ENCODE measurements at regions not wholly inside any gene's neighbourhood (a gene's known extent, or its start where the extent isn't known, plus 50 kb on each side); places are given as distances from the start of the nearest gene placed in this dataset.

DNA sequence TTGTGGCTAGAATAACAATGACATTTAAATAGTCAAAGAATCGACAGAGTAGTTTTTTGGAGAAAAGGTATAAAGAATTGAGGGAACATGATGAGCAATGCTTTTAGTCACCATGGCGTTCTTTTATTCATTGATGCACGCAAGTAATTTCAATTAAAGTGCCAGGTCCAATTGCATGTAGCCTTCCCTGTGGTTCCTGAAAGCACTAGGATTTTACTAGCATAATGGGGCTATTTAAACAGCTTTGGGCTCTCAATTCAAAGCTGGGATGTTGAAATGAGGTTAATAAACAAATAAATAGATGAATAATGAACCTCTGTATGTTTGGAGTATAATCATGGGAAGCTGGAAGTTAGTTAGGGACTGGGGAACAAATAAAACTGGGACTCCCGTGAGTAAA lies 121.2 kb upstream of the GAP43 start:
- no peak overlapping the region for H3K4me3 ChIP-seq (ENCODE audit: low read depth, low read length)
- DNase-seq (ENCODE audit: low read depth), result no peak
- no peak for TF ChIP-seq CTCF (conservative IDR thresholded peaks at IDR 0.05; ENCODE audit: low read depth, low read length)

DNA sequence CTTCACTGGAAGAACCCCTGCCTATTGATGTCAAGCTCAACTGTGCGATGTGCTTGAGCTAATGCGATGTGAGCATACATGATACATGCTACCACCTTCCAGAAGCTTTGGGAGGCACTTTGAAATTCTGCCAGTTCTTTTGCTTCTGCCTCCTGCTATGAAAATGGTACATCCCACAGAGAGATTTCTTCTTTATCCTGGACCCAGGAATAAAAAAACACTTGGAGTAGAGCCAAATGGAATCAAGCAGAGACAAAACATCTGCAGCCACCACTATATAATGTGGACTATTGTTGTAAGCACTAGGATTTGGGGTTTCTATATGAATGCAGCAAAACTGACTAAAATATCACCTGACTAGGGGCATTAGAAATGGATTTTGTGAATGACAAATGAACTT lies 119.9 kb upstream of the GAP43 start:
- H3K4me3 ChIP-seq (ENCODE audit: low read depth, low read length), result no peak overlapping the region
- TF ChIP-seq CTCF (conservative IDR thresholded peaks at IDR 0.05; ENCODE audit: low read depth, low read length), result no peak
- DNase-seq (ENCODE audit: low read depth), result peak; percentile 19

DNA sequence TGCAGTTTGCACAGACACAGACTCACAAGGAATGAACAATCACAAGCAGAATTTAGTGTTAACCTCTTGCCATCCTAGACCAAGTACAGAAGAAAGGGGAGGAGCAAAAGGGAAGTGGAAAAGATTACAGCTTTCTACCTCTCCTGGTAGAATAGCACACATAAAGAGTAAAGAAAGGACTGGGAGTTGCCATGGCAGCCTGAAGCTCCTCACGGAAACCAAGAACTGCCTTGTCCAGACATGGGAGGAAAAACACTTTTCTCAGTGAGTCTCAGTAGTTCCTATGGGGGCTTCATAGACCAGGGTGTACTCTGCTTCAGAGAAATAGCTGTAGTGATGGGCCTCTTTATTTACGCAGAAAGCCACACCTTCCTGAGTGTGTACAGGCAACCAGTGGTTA lies 114.7 kb upstream of the GAP43 start:
- no peak overlapping the region for H3K4me3 ChIP-seq (ENCODE audit: low read depth, low read length)
- TF ChIP-seq CTCF (conservative IDR thresholded peaks at IDR 0.05; ENCODE audit: low read depth, low read length), result no peak
- DNase-seq (ENCODE audit: low read depth), result no peak

GRCh38 chr3:115512565-115513415 lies 110.5 kb upstream of the GAP43 start:
- H3K4me3 ChIP-seq (ENCODE audit: low read depth, low read length), result peak overlapping the region; percentile 61
- TF ChIP-seq CTCF (conservative IDR thresholded peaks at IDR 0.05; ENCODE audit: low read depth, low read length), result no peak
- DNase-seq (ENCODE audit: low read depth), result peak; percentile 50

- TF ChIP-seq CTCF (conservative IDR thresholded peaks at IDR 0.05; ENCODE audit: low read depth, low read length), result no peak
- peak overlapping the region; percentile 61 for H3K4me3 ChIP-seq (ENCODE audit: low read depth, low read length)
- DNase-seq (ENCODE audit: low read depth), result peak; percentile 8
Observed at GRCh38 chr3:115513416-115513800, 109.9 kb upstream of the GAP43 start.

- H3K4me3 ChIP-seq (ENCODE audit: low read depth, low read length), result no peak overlapping the region
- TF ChIP-seq CTCF (conservative IDR thresholded peaks at IDR 0.05; ENCODE audit: low read depth, low read length), result no peak
- DNase-seq (ENCODE audit: low read depth), result no peak
Observed at GRCh38 chr3:115517457-115518050, 105.8 kb upstream of the GAP43 start.
